ENCODE measurements at regions not wholly inside any gene's neighbourhood (a gene's known extent, or its start where the extent isn't known, plus 50 kb on each side); places are given as distances from the start of the nearest gene placed in this dataset.

DNA sequence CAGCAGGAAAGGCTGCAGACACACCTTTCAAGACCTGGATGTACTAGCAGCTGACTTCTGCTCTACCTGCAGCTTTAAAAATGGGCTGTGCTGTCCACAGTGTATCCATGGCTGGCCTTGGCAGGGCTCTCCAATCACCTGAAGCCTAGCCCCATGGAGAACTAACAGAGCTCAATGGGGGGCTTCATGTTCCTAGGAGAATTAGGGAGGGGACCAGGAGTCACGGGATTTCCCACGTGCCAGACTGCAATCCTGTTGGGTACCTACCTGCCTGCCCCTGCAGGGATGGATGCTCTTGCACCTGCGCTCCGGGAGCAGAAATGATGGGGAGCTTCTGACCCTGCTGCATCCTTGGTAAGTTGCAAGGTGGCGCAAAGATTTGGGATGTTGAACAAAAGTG is 462.1 kb downstream of the ICE1 start:
- Histone ChIP-seq H3K9ac (ENCODE audit: low read length) (no peak overlapping the region), H3K9me3 (ENCODE audit: low read length) (no peaks in the 10 kb centered on the region), H3K79me2 (ENCODE audit: insufficient read depth, low read length) (no peaks in the 10 kb centered on the region), H3K27me3 (ENCODE audit: insufficient read depth, low read length) (no peaks in the 10 kb centered on the region), H3K4me2 (ENCODE audit: low read length) (no peak overlapping the region), H3K4me1 (ENCODE audit: insufficient read depth, low read length, severe bottlenecking) (no peaks in the 10 kb centered on the region), H3F3A (ENCODE audit: insufficient read depth, low read length) (no peaks in the 10 kb centered on the region), H2AFZ (ENCODE audit: low read length) (no peak overlapping the region), H3K9me2 (ENCODE audit: low read depth, low read length) (no peaks in the 10 kb centered on the region), H3K36me3 (ENCODE audit: insufficient read depth, low read length) (no peaks in the 10 kb centered on the region), H3K27ac (ENCODE audit: low read depth, low read length, poor library complexity, severe bottlenecking) (no peak overlapping the region), H4K20me1 (ENCODE audit: insufficient read depth, low read length) (no peaks in the 10 kb centered on the region), H3K4me3 (ENCODE audit: low read depth, low read length, poor library complexity, severe bottlenecking) (no peak overlapping the region)
- TF ChIP-seq, protein P1, sequence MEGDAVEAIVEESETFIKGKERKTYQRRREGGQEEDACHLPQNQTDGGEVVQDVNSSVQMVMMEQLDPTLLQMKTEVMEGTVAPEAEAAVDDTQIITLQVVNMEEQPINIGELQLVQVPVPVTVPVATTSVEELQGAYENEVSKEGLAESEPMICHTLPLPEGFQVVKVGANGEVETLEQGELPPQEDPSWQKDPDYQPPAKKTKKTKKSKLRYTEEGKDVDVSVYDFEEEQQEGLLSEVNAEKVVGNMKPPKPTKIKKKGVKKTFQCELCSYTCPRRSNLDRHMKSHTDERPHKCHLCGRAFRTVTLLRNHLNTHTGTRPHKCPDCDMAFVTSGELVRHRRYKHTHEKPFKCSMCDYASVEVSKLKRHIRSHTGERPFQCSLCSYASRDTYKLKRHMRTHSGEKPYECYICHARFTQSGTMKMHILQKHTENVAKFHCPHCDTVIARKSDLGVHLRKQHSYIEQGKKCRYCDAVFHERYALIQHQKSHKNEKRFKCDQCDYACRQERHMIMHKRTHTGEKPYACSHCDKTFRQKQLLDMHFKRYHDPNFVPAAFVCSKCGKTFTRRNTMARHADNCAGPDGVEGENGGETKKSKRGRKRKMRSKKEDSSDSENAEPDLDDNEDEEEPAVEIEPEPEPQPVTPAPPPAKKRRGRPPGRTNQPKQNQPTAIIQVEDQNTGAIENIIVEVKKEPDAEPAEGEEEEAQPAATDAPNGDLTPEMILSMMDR (IDR thresholded peaks at IDR 0.05; ENCODE audit: low read length) = no peak
- TF ChIP-seq EZH2 (IDR thresholded peaks at IDR 0.05; ENCODE audit: borderline replicate concordance, low read length) = no peak

- Histone ChIP-seq H3K27ac (ENCODE audit: low read depth, low read length, poor library complexity, severe bottlenecking) (no peak overlapping the region), H3K79me2 (ENCODE audit: insufficient read depth, low read length) (no peaks in the 10 kb centered on the region), H3K36me3 (ENCODE audit: insufficient read depth, low read length) (no peaks in the 10 kb centered on the region), H3F3A (ENCODE audit: insufficient read depth, low read length) (no peaks in the 10 kb centered on the region), H4K20me1 (ENCODE audit: insufficient read depth, low read length) (no peaks in the 10 kb centered on the region), H3K9me3 (ENCODE audit: low read length) (no peaks in the 10 kb centered on the region), H3K4me2 (ENCODE audit: low read length) (no peak overlapping the region), H3K27me3 (ENCODE audit: insufficient read depth, low read length) (no peaks in the 10 kb centered on the region), H3K4me1 (ENCODE audit: insufficient read depth, low read length, severe bottlenecking) (no peaks in the 10 kb centered on the region), H3K9me2 (ENCODE audit: low read depth, low read length) (no peaks in the 10 kb centered on the region), H3K4me3 (ENCODE audit: low read depth, low read length, poor library complexity, severe bottlenecking) (no peak overlapping the region), H3K9ac (ENCODE audit: low read length) (no peak overlapping the region), H2AFZ (ENCODE audit: low read length) (no peak overlapping the region)
- TF ChIP-seq, protein P1 (IDR thresholded peaks at IDR 0.05; ENCODE audit: low read length) = no peak
- TF ChIP-seq EZH2 (IDR thresholded peaks at IDR 0.05; ENCODE audit: borderline replicate concordance, low read length) = no peak
Measured at GRCh38 chr5:5883562-5883961, 461.1 kb downstream of the ICE1 start.

GRCh38 chr5:5883146-5883545 is 460.7 kb downstream of the ICE1 start:
- H3K4me2 ChIP-seq (ENCODE audit: low read length) = no peak overlapping the region
- H3K9me3 ChIP-seq (ENCODE audit: low read length) = no peaks in the 10 kb centered on the region
- no peak for TF ChIP-seq EZH2 (IDR thresholded peaks at IDR 0.05; ENCODE audit: borderline replicate concordance, low read length)
- TF ChIP-seq, protein P1 (IDR thresholded peaks at IDR 0.05; ENCODE audit: low read length) = no peak
- no peak overlapping the region for H3K4me3 ChIP-seq (ENCODE audit: low read depth, low read length, poor library complexity, severe bottlenecking)
- H3K36me3 ChIP-seq (ENCODE audit: insufficient read depth, low read length) = no peaks in the 10 kb centered on the region
- no peaks in the 10 kb centered on the region for H3F3A ChIP-seq (ENCODE audit: insufficient read depth, low read length)
- H3K9me2 ChIP-seq (ENCODE audit: low read depth, low read length) = no peaks in the 10 kb centered on the region
- no peaks in the 10 kb centered on the region for H3K79me2 ChIP-seq (ENCODE audit: insufficient read depth, low read length)
- no peaks in the 10 kb centered on the region for H4K20me1 ChIP-seq (ENCODE audit: insufficient read depth, low read length)
- H3K27ac ChIP-seq (ENCODE audit: low read depth, low read length, poor library complexity, severe bottlenecking) = no peak overlapping the region
- no peaks in the 10 kb centered on the region for H3K4me1 ChIP-seq (ENCODE audit: insufficient read depth, low read length, severe bottlenecking)
- H2AFZ ChIP-seq (ENCODE audit: low read length) = no peak overlapping the region
- no peaks in the 10 kb centered on the region for H3K27me3 ChIP-seq (ENCODE audit: insufficient read depth, low read length)
- H3K9ac ChIP-seq (ENCODE audit: low read length) = no peak overlapping the region
